DND-41 (cell line): ENCODE measurements at regions not wholly inside any gene's neighbourhood (a gene's known extent, or its start where the extent isn't known, plus 50 kb on each side); places are given as distances from the start of the nearest gene placed in this dataset.

Experiments used
- EZH2 ChIP-seq: IDR thresholded peaks from 3 replicates; pipeline ENCODE4 v1.6.1; 2012; ENCODE audit warnings: borderline replicate concordance, low read depth, mild to moderate bottlenecking, moderate library complexity, low read length, inconsistent platforms; ENCODE audit not compliant: severe bottlenecking
- TF ChIP-seq, protein P1 (sequence below): IDR thresholded peaks from 2 replicates; pipeline ENCODE4 v1.5.1; 2012; ENCODE audit warnings: borderline replicate concordance, low read length, moderate library complexity, mild to moderate bottlenecking; ENCODE audit not compliant: poor library complexity, severe bottlenecking; ENCODE audit errors: extremely low read depth

- TF ChIP-seq, protein P1, sequence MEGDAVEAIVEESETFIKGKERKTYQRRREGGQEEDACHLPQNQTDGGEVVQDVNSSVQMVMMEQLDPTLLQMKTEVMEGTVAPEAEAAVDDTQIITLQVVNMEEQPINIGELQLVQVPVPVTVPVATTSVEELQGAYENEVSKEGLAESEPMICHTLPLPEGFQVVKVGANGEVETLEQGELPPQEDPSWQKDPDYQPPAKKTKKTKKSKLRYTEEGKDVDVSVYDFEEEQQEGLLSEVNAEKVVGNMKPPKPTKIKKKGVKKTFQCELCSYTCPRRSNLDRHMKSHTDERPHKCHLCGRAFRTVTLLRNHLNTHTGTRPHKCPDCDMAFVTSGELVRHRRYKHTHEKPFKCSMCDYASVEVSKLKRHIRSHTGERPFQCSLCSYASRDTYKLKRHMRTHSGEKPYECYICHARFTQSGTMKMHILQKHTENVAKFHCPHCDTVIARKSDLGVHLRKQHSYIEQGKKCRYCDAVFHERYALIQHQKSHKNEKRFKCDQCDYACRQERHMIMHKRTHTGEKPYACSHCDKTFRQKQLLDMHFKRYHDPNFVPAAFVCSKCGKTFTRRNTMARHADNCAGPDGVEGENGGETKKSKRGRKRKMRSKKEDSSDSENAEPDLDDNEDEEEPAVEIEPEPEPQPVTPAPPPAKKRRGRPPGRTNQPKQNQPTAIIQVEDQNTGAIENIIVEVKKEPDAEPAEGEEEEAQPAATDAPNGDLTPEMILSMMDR: no peak
- TF ChIP-seq EZH2: no peak
Measured at GRCh38 chr2:225326969-225327368, 72.5 kb upstream of the NYAP2 start.
